Heart left ventricle (tissue), 13 donors: ENCODE measurements at regions not wholly inside any gene's neighbourhood (a gene's known extent, or its start where the extent isn't known, plus 50 kb on each side); places are given as distances from the start of the nearest gene placed in this dataset.

ENCODE experiments used
- CTCF ChIP-seq, 12 donors: fragments of 200-600 bp; sonication (generic) in 4 of 12; IDR thresholded peaks; one replicate each; pipeline versions ENCODE4 v1.5.0 to v1.8.0; 2018 to 2022; ENCODE audit warnings: antibody characterized with exemption in 12 of 12, mild to moderate bottlenecking in 5 of 12
- POLR2A ChIP-seq, 2 donors: fragments of 450-650 bp; IDR thresholded peaks; one replicate each; pipeline ENCODE4 v1.6.1; 2017; ENCODE audit warnings: antibody characterized with exemption in 2 of 2, mild to moderate bottlenecking in 2 of 2, moderate library complexity in 2 of 2
- donor health status: ischemic (EF 13 %, LVEDD 7.1; RV severe dilation, severe dysfunction).
- donor health status: DM: no; HTN: yes; CAD: no.
- donor health status: DM: no; HTN: no; CAD: no.
- donor health status: ischemic (EF 25% LVEDD 6.9; RV normal size, moderate dysfunction).
- donor health status: ischemic (EF 25% LVEDD 5.7; RV mildly dilated, moderate dysfunction).
- donor health status: ischemic (EF 35%, LVEDD 5.7; RV mildly dilated, moderate dysfunction).
- donor health status: nonischemic (EF 11% LVEDD 7.7; RV severe dilation, severe dysfunction).
- donor health status: DM: yes; HTN: yes; CAD: no.
- donor health status: PGD.
- donor health status: ischemic (EF 29% LVEDD 5.4; RV normal size, mild dysfunction).
- donor health status: nonischemic (EF 23%, LVEDD 6.1; RV moderate dilation, normal function).

DNA sequence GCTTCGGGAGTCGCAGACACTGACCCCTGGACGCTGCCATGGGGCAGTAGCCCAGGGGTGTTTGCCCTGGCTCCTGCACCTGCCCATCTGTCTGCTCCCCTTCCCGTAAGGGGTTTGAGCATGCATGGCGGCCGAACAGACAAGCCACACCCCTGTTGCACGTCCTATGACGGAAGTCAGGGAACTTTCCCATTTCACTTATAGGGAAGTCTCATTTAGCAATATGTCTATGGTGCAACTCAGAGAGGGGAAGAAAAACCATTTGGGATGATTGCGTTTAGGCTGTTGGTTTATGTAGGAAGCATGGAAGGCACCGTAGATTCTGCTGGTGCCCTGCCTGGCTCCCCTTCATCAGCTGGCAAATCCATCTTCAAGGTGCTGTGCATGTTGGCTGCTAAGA is 112.5 kb downstream of the HAPSTR1 start:
- TF ChIP-seq POLR2A (IDR thresholded peaks at IDR 0.05) (no peak), CTCF (IDR thresholded peaks at IDR 0.05) (no peak)
